Fibroblast of lung (primary cell): ENCODE measurements at regions not wholly inside any gene's neighbourhood (a gene's known extent, or its start where the extent isn't known, plus 50 kb on each side); places are given as distances from the start of the nearest gene placed in this dataset.

ENCODE experiments used
- EZH2 ChIP-seq: IDR thresholded peaks from 2 replicates; pipeline ENCODE4 v1.5.1; 2012; ENCODE audit warnings: low read length, control low read depth, mild to moderate bottlenecking; ENCODE audit errors: missing control alignments
- TF ChIP-seq, protein P1 (sequence below), 2 donors: IDR thresholded peaks in 1 of 2; conservative IDR thresholded peaks in 1 of 2; 1 replicate in 1 of 2; 2 replicates in 1 of 2; pipeline ENCODE4 v1.5.1; 2011 to 2012; ENCODE audit warnings: low read length in 2 of 2, control low read depth in 1 of 2, inconsistent platforms in 1 of 2, low read depth in 1 of 2, mild to moderate bottlenecking in 1 of 2

GRCh38 chr2:67799886-67800285, 262.9 kb downstream of the C1D start:
- TF ChIP-seq, protein P1, sequence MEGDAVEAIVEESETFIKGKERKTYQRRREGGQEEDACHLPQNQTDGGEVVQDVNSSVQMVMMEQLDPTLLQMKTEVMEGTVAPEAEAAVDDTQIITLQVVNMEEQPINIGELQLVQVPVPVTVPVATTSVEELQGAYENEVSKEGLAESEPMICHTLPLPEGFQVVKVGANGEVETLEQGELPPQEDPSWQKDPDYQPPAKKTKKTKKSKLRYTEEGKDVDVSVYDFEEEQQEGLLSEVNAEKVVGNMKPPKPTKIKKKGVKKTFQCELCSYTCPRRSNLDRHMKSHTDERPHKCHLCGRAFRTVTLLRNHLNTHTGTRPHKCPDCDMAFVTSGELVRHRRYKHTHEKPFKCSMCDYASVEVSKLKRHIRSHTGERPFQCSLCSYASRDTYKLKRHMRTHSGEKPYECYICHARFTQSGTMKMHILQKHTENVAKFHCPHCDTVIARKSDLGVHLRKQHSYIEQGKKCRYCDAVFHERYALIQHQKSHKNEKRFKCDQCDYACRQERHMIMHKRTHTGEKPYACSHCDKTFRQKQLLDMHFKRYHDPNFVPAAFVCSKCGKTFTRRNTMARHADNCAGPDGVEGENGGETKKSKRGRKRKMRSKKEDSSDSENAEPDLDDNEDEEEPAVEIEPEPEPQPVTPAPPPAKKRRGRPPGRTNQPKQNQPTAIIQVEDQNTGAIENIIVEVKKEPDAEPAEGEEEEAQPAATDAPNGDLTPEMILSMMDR (conservative IDR thresholded peaks at IDR 0.05 in 1 of 2, IDR thresholded peaks at IDR 0.05 in 1 of 2; ENCODE audit: low read depth in 1 of 2, low read length in 2 of 2), result no peak
- TF ChIP-seq EZH2, result no peak
